Thymus (tissue), 11 donors: ENCODE measurements at regions not wholly inside any gene's neighbourhood (a gene's known extent, or its start where the extent isn't known, plus 50 kb on each side); places are given as distances from the start of the nearest gene placed in this dataset.

Experiments
- DNase-seq, 9 donors: peaks; one replicate each; pipeline ENCODE4 v3.0.0-alpha.2; 2013; ENCODE audit warnings: low spot score in 9 of 9, low read depth in 6 of 9, missing footprints in 1 of 9
- H3K27ac ChIP-seq, 2 donors: one replicate each; pipeline ENCODE4 v1.5.1; 2013; ENCODE audit warnings: control low read depth in 1 of 2, low read depth in 1 of 2, low read length in 1 of 2, mild to moderate bottlenecking in 1 of 2, moderate library complexity in 1 of 2
- H3K27me3 ChIP-seq, 2 donors: one replicate each; pipeline ENCODE4 v1.5.1; 2013; ENCODE audit warnings: low read length in 1 of 2; ENCODE audit not compliant: control insufficient read depth in 2 of 2, insufficient read depth in 1 of 2
- H3K36me3 ChIP-seq, 2 donors: one replicate each; pipeline ENCODE4 v1.5.1; 2013; ENCODE audit warnings: low read length in 1 of 2, mild to moderate bottlenecking in 1 of 2, moderate library complexity in 1 of 2; ENCODE audit not compliant: control insufficient read depth in 2 of 2, insufficient read depth in 2 of 2
- H3K4me1 ChIP-seq, 2 donors: one replicate each; pipeline ENCODE4 v1.5.1; 2013; ENCODE audit warnings: low read length in 2 of 2; ENCODE audit not compliant: control insufficient read depth in 2 of 2, insufficient read depth in 2 of 2
- H3K4me3 ChIP-seq, 2 donors: one replicate each; pipeline ENCODE4 v1.5.1; 2013; ENCODE audit warnings: low read length in 2 of 2, control low read depth in 1 of 2, mild to moderate bottlenecking in 1 of 2
- H3K9me3 ChIP-seq, 2 donors: one replicate each; pipeline ENCODE4 v1.5.1; 2013; ENCODE audit warnings: low read length in 1 of 2, mild to moderate bottlenecking in 1 of 2; ENCODE audit not compliant: control insufficient read depth in 2 of 2, insufficient read depth in 1 of 2
- whole genome bisulfite sequencing: extraction: QIAGEN DNeasy Blood & Tissue Kit; methylation state at CpG from one replicate; pipeline ENCODE4 v1.1.7; 2013; 5-methylcytosine and 5-hydroxymethylcytosine counted together
- donor health status: healthy.

DNA sequence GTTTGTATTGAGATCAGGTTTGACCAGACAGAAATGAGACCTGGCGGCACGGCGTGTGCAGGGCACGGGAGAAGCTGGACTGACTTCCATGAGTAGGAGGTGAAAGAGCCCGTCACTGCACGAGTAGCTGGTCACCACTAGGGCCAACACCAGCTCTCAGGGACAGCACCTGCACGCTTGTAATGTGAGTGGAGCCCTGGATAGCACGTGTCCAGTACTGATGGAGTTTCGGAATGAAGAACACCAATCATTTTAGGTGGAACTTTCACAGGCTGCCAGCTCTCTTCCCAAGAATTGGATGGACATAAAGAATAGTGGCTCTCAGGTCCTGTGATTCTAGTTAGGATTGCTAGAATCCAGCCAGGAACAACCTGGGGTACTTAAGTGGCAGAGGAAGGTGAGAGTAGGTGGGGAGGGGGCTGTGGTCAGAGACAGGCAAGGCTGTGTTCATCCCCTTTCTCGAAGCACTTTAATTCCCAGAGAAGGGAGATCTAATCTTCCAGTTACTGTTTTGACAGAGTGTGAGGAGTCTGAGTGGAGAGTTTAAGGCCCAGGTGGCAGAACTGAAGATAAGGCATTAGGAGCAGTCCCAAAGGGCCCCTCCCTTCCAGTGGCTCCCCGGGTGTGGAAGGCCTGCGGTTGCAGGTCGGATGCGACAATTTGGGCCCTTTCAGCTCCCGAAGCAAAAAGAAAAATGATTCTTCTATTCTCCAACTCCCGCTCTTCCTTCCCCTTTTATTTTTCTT lies 314.8 kb downstream of the QKI start:
- 92% methylated on average over 16 of the region's 16 CpGs for WGBS
- DNase-seq: no peak
- H3K27ac ChIP-seq: no peak overlapping the region

GRCh38 chr6:163728442-163729126 lies 314.1 kb downstream of the QKI start:
- no peaks in the 10 kb centered on the region for H3K4me1 ChIP-seq
- H3K4me3 ChIP-seq: no peak overlapping the region
- H3K27ac ChIP-seq: no peak overlapping the region
- no peaks in the 10 kb centered on the region for H3K27me3 ChIP-seq
- no peaks in the 10 kb centered on the region for H3K36me3 ChIP-seq
- WGBS: 93% methylated on average over 13 of the region's 13 CpGs
- no peaks in the 10 kb centered on the region for H3K9me3 ChIP-seq
- no peak for DNase-seq

More for the DNA sequence above, 314.8 kb downstream of the QKI start:
- H3K36me3 ChIP-seq: no peaks in the 10 kb centered on the region
- no peaks in the 10 kb centered on the region for H3K27me3 ChIP-seq
- H3K4me3 ChIP-seq: no peak overlapping the region
- H3K9me3 ChIP-seq: no peaks in the 10 kb centered on the region
- H3K4me1 ChIP-seq: no peaks in the 10 kb centered on the region

GRCh38 chr6:163726037-163726695 lies 311.6 kb downstream of the QKI start:
- Histone ChIP-seq H3K27me3 (no peaks in the 10 kb centered on the region), H3K9me3 (no peaks in the 10 kb centered on the region), H3K4me1 (no peaks in the 10 kb centered on the region), H3K4me3 (no peak overlapping the region), H3K27ac (no peak overlapping the region), H3K36me3 (no peaks in the 10 kb centered on the region)
- WGBS: 89% methylated on average over 14 of the region's 14 CpGs
- no peak for DNase-seq

GRCh38 chr6:163725008-163725941 lies 310.8 kb downstream of the QKI start:
- no peak for DNase-seq
- H3K4me1 ChIP-seq: no peaks in the 10 kb centered on the region
- no peaks in the 10 kb centered on the region for H3K36me3 ChIP-seq
- H3K4me3 ChIP-seq: no peak overlapping the region
- 93% methylated on average over 19 of the region's 19 CpGs for WGBS
- no peaks in the 10 kb centered on the region for H3K27me3 ChIP-seq
- no peak overlapping the region for H3K27ac ChIP-seq
- H3K9me3 ChIP-seq: no peaks in the 10 kb centered on the region

- Histone ChIP-seq H3K9me3 (no peaks in the 10 kb centered on the region), H3K4me1 (no peaks in the 10 kb centered on the region), H3K36me3 (no peaks in the 10 kb centered on the region), H3K27ac (no peak overlapping the region), H3K27me3 (no peaks in the 10 kb centered on the region), H3K4me3 (no peak overlapping the region)
- DNase-seq: no peak
- 95% methylated on average over 8 of the region's 8 CpGs for WGBS
Observed at GRCh38 chr6:163724196-163724595, 309.7 kb downstream of the QKI start.

GRCh38 chr6:163723759-163724158 lies 309.2 kb downstream of the QKI start:
- no peak for DNase-seq
- H3K9me3 ChIP-seq: no peaks in the 10 kb centered on the region
- H3K36me3 ChIP-seq: no peaks in the 10 kb centered on the region
- no peaks in the 10 kb centered on the region for H3K4me1 ChIP-seq
- H3K4me3 ChIP-seq: no peak overlapping the region
- no peak overlapping the region for H3K27ac ChIP-seq
- 94% methylated on average over 8 of the region's 8 CpGs for WGBS
- no peaks in the 10 kb centered on the region for H3K27me3 ChIP-seq

DNA sequence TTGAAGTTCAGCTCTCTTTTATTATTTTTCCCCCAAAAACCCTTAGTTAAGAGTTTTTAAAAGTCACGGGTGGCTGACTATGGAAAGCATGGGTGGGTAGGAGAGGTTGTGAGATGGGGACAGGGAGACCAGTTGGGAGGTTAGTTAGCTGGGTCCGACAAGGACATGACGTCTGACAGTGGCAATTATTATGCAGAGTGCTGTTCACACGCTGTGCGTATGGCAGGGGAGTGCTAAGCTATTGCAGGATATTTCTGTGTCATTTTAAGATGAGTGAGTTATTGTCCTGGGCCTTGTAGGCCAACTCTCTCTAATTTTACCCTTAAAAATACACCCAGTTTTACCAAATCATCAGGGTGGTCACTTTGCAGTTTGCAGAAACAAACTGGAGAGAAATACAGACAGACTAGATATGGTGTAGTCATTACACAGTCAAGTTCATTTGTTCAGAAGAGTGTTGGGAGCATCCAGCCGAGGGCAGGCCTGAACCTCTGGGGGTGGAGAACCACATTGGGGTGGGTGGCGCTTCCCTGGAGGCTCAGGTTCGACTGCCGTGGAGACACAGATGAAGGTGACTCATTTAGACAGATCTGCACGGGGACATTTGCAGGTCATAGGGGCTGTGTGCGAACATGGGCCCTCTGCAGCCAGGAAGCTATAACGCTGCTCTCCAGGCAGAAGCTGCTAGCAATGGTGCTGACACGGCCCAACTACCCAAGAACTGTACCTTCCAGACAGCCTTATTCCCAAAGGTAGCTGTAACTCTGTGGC lies 307.6 kb downstream of the QKI start:
- Histone ChIP-seq H3K27me3 (no peaks in the 10 kb centered on the region), H3K4me3 (no peak overlapping the region), H3K4me1 (no peaks in the 10 kb centered on the region), H3K27ac (no peak overlapping the region), H3K36me3 (no peaks in the 10 kb centered on the region), H3K9me3 (no peaks in the 10 kb centered on the region)
- DNase-seq: no peak
- WGBS: 96% methylated on average over 13 of the region's 13 CpGs

- DNase-seq: no peak
- WGBS: 96% methylated on average over 1 of the region's 1 CpG
- no peaks in the 10 kb centered on the region for H3K9me3 ChIP-seq
Observed at GRCh38 chr6:163721435-163721834, 306.9 kb downstream of the QKI start.

More at GRCh38 chr6:163721435-163721834, 306.9 kb downstream of the QKI start:
- Histone ChIP-seq H3K36me3 (no peaks in the 10 kb centered on the region), H3K4me1 (no peaks in the 10 kb centered on the region), H3K27me3 (no peaks in the 10 kb centered on the region), H3K27ac (no peak overlapping the region), H3K4me3 (no peak overlapping the region)
